ENCODE measurements at regions not wholly inside any gene's neighbourhood (a gene's known extent, or its start where the extent isn't known, plus 50 kb on each side); places are given as distances from the start of the nearest gene placed in this dataset.

DNA sequence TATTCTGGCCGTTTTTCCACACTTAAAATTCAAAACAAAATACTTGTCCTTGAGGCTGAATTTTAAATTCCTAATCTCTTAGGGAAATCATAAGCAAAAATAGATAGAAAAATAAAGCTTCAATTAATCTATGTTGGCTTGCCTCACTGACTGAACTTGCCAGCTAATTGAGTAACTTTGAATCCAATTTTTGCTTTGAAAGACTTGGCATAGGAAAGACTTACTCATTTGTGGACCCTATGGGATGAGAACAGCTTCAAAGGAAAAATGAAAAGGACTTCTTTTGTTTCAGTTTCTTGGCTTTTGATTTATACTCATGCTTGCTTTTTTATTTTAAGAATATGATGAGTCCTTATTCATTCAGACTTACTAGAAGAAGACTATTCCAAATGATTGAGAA is 370.7 kb upstream of the RARB start:
- DNase-seq (ENCODE audit: low read depth in 1 of 2, low spot score in 1 of 2) = no peak
- no peaks in the 10 kb centered on the region for H3K27me3 ChIP-seq (ENCODE audit: insufficient read depth, poor library complexity, severe bottlenecking)
- TF ChIP-seq SPI1 (IDR thresholded peaks at IDR 0.05; ENCODE audit: borderline replicate concordance, low read depth) (no peak), GABPA (IDR thresholded peaks at IDR 0.05; ENCODE audit: low read depth) (no peak), POLR2AphosphoS5 (IDR thresholded peaks at IDR 0.05; ENCODE audit: low read depth) (no peak)
- TF ChIP-seq, protein P1, sequence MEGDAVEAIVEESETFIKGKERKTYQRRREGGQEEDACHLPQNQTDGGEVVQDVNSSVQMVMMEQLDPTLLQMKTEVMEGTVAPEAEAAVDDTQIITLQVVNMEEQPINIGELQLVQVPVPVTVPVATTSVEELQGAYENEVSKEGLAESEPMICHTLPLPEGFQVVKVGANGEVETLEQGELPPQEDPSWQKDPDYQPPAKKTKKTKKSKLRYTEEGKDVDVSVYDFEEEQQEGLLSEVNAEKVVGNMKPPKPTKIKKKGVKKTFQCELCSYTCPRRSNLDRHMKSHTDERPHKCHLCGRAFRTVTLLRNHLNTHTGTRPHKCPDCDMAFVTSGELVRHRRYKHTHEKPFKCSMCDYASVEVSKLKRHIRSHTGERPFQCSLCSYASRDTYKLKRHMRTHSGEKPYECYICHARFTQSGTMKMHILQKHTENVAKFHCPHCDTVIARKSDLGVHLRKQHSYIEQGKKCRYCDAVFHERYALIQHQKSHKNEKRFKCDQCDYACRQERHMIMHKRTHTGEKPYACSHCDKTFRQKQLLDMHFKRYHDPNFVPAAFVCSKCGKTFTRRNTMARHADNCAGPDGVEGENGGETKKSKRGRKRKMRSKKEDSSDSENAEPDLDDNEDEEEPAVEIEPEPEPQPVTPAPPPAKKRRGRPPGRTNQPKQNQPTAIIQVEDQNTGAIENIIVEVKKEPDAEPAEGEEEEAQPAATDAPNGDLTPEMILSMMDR (IDR thresholded peaks at IDR 0.05; ENCODE audit: insufficient read depth, low read length) = no peak
- TF ChIP-seq, protein P2, sequence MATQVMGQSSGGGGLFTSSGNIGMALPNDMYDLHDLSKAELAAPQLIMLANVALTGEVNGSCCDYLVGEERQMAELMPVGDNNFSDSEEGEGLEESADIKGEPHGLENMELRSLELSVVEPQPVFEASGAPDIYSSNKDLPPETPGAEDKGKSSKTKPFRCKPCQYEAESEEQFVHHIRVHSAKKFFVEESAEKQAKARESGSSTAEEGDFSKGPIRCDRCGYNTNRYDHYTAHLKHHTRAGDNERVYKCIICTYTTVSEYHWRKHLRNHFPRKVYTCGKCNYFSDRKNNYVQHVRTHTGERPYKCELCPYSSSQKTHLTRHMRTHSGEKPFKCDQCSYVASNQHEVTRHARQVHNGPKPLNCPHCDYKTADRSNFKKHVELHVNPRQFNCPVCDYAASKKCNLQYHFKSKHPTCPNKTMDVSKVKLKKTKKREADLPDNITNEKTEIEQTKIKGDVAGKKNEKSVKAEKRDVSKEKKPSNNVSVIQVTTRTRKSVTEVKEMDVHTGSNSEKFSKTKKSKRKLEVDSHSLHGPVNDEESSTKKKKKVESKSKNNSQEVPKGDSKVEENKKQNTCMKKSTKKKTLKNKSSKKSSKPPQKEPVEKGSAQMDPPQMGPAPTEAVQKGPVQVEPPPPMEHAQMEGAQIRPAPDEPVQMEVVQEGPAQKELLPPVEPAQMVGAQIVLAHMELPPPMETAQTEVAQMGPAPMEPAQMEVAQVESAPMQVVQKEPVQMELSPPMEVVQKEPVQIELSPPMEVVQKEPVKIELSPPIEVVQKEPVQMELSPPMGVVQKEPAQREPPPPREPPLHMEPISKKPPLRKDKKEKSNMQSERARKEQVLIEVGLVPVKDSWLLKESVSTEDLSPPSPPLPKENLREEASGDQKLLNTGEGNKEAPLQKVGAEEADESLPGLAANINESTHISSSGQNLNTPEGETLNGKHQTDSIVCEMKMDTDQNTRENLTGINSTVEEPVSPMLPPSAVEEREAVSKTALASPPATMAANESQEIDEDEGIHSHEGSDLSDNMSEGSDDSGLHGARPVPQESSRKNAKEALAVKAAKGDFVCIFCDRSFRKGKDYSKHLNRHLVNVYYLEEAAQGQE (IDR thresholded peaks at IDR 0.05; ENCODE audit: insufficient replicate concordance, low read depth) = no peak
- no peak overlapping the region for H3K4me3 ChIP-seq (replicated peaks; ENCODE audit: insufficient read depth, low read length)
- H3K27ac ChIP-seq (replicated peaks) = no peak overlapping the region

DNA sequence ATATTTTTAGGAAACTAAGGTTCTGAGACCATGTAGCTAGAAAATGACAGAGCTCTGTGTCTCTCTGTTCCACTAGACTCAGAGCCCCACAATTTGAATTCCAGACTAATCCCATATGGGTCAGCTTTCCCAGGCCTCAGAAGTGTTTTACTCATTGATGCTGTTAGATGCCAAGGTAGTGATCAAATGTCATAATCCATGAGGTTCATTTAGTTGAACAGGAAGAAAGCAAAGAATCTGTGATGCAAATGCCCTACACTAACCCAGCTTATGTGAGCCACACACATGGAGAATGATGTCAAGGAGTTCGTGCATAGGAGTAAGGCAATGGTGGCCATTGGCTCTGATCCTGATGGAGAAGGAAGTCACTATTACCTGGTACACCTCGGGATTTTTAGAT is 363.4 kb upstream of the RARB start:
- TF ChIP-seq POLR2AphosphoS5 (IDR thresholded peaks at IDR 0.05; ENCODE audit: low read depth) (no peak), GABPA (IDR thresholded peaks at IDR 0.05; ENCODE audit: low read depth) (no peak), SPI1 (IDR thresholded peaks at IDR 0.05; ENCODE audit: borderline replicate concordance, low read depth) (no peak)
- TF ChIP-seq, protein P2 (IDR thresholded peaks at IDR 0.05; ENCODE audit: insufficient replicate concordance, low read depth) = no peak
- H3K27me3 ChIP-seq (ENCODE audit: insufficient read depth, poor library complexity, severe bottlenecking) = no peaks in the 10 kb centered on the region
- DNase-seq (ENCODE audit: low read depth in 1 of 2, low spot score in 1 of 2) = no peak
- no peak overlapping the region for H3K27ac ChIP-seq (replicated peaks)
- H3K4me3 ChIP-seq (replicated peaks; ENCODE audit: insufficient read depth, low read length) = no peak overlapping the region

DNA sequence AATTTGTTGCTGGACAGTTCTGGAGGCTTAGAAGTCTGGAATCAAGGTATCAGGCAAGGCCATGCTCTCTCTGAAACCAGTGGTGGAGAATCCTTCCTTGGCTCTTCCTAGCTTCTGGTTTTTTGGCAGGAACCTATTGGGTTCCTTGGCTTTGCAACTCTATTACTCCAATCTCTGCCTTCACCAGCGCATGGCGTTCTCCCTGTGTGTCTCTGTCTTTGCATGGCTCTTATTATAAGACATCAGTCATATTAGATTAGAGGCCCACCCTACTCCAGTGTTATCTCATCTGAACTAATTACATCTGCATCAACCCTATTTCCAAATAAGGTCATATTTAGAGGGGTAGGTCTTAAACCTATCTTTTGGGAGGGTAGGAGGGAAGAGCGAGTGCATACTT is 358.1 kb upstream of the RARB start:
- Histone ChIP-seq H3K4me3 (replicated peaks; ENCODE audit: insufficient read depth, low read length) (no peak overlapping the region), H3K27ac (replicated peaks) (no peak overlapping the region), H3K27me3 (ENCODE audit: insufficient read depth, poor library complexity, severe bottlenecking) (no peaks in the 10 kb centered on the region)
- no peak for DNase-seq (ENCODE audit: low read depth in 1 of 2, low spot score in 1 of 2)
- TF ChIP-seq POLR2AphosphoS5 (IDR thresholded peaks at IDR 0.05; ENCODE audit: low read depth) (no peak), GABPA (IDR thresholded peaks at IDR 0.05; ENCODE audit: low read depth) (no peak), SPI1 (IDR thresholded peaks at IDR 0.05; ENCODE audit: borderline replicate concordance, low read depth) (no peak)
- TF ChIP-seq, protein P1 (IDR thresholded peaks at IDR 0.05; ENCODE audit: insufficient read depth, low read length) = no peak
- TF ChIP-seq, protein P2 (IDR thresholded peaks at IDR 0.05; ENCODE audit: insufficient replicate concordance, low read depth) = no peak
